ENCODE measurements at regions not wholly inside any gene's neighbourhood (a gene's known extent, or its start where the extent isn't known, plus 50 kb on each side); places are given as distances from the start of the nearest gene placed in this dataset.

DNA sequence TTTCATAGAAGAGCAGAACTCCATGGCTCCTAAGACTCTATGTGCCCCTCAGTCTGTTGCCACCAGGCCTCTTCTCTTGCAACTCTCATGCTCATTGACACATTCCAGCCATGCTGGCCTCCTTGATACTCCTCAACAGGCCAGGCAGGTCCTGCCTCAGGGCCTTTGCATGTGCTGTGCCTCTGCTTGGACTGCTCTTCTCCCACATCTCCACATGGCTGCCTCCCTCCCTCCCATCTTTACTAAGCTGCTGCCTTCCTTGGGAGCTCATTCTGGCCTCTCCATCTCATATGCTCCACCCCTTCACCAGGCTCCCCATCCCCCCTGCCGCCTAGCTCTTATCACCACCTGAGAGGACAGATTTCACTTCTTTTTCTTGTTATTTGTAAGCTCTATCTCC is 103.8 kb upstream of the GPR26 start:
- Histone ChIP-seq H4K20me1 (ENCODE audit: low read depth) (no peaks in the 10 kb centered on the region), H3K27ac (no peak overlapping the region), H3K4me2 (no peak overlapping the region), H3K27me3 (no peaks in the 10 kb centered on the region), H3K9me3 (ENCODE audit: low read depth) (no peaks in the 10 kb centered on the region), H3K9ac (no peak overlapping the region), H3K79me2 (ENCODE audit: low read depth) (no peaks in the 10 kb centered on the region), H3K36me3 (no peaks in the 10 kb centered on the region), H3K4me3 (no peak overlapping the region), H2AFZ (replicated peaks) (no peak overlapping the region), H3K4me1 (no peaks in the 10 kb centered on the region), H3F3A (ENCODE audit: low read depth) (no peaks in the 10 kb centered on the region)
- Mint-ChIP-seq H3K4me1 (no peaks in the 10 kb centered on the region), H3K36me3 (no peaks in the 10 kb centered on the region), H3K9me3 (no peaks in the 10 kb centered on the region), H3K4me3 (peak overlapping the region; percentile 11), H3K27ac (no peak overlapping the region), H3K27me3 (ENCODE audit: insufficient read depth, low read depth) (peaks cover 10% of the 10 kb centered on the region)
- no peak for TF ChIP-seq EZH2phosphoT487 (IDR thresholded peaks at IDR 0.05)
- no peak for TF ChIP-seq EZH2 (IDR thresholded peaks at IDR 0.05)
- no peak for DNase-seq (ENCODE audit: low spot score)

DNA sequence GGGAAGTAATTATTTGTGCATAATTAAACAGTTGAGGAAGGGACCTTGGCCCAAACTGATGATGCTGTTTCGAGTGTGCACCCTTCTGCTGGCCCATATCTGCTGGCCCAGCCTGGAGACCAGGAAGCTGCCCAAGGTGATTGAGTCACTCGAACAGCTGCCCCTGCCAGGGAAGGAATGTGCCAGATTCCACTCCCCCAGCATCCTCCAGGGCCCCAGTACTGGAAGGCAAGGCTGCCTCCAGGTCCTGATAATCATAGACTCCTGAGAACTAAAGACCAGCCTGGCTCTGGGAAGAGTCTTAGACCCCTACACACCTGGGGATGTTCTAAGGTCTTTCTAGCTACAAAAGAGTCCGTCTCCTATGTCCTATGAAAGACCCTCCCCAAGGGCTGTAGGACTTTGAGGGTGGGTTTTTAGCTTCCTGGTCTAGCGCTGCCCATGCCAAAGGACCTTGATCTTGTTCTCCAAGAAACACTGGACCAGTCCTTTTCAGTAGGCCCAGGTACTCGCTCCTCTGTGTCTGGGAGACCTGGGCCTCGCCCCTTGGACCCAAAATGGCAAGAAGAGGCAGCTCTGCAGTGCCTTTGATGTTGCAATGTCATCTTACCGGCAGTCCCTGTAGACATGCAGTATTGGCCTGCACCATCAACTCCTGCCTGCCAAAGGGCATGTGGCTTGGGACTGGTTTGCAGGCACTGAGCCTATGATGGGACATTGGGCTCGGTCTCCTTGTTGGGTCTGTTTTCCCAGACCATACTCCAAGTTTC is 103.2 kb upstream of the GPR26 start:
- H3K4me1 Mint-ChIP-seq: no peaks in the 10 kb centered on the region
- H3K4me1 ChIP-seq: no peaks in the 10 kb centered on the region
- no peaks in the 10 kb centered on the region for H3F3A ChIP-seq (ENCODE audit: low read depth)
- no peak overlapping the region for H3K27ac ChIP-seq
- no peak overlapping the region for H3K4me3 ChIP-seq
- no peaks in the 10 kb centered on the region for H3K9me3 Mint-ChIP-seq
- TF ChIP-seq EZH2 (IDR thresholded peaks at IDR 0.05) (no peak), EZH2phosphoT487 (IDR thresholded peaks at IDR 0.05) (no peak)
- TF ChIP-seq, protein P1, sequence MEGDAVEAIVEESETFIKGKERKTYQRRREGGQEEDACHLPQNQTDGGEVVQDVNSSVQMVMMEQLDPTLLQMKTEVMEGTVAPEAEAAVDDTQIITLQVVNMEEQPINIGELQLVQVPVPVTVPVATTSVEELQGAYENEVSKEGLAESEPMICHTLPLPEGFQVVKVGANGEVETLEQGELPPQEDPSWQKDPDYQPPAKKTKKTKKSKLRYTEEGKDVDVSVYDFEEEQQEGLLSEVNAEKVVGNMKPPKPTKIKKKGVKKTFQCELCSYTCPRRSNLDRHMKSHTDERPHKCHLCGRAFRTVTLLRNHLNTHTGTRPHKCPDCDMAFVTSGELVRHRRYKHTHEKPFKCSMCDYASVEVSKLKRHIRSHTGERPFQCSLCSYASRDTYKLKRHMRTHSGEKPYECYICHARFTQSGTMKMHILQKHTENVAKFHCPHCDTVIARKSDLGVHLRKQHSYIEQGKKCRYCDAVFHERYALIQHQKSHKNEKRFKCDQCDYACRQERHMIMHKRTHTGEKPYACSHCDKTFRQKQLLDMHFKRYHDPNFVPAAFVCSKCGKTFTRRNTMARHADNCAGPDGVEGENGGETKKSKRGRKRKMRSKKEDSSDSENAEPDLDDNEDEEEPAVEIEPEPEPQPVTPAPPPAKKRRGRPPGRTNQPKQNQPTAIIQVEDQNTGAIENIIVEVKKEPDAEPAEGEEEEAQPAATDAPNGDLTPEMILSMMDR (IDR thresholded peaks at IDR 0.05): no peak
- no peak overlapping the region for H3K4me2 ChIP-seq
- peaks cover 10% of the 10 kb centered on the region for H3K27me3 Mint-ChIP-seq (ENCODE audit: insufficient read depth, low read depth)
- no peak overlapping the region for H3K4me3 Mint-ChIP-seq
- no peaks in the 10 kb centered on the region for H3K36me3 ChIP-seq
- no peak for DNase-seq (ENCODE audit: low spot score)
- H3K79me2 ChIP-seq (ENCODE audit: low read depth): no peaks in the 10 kb centered on the region
- no peaks in the 10 kb centered on the region for H3K9me3 ChIP-seq (ENCODE audit: low read depth)
- no peak overlapping the region for H3K9ac ChIP-seq
- H3K27ac Mint-ChIP-seq: no peak overlapping the region
- H4K20me1 ChIP-seq (ENCODE audit: low read depth): no peaks in the 10 kb centered on the region
- H3K27me3 ChIP-seq: no peaks in the 10 kb centered on the region
- H2AFZ ChIP-seq (replicated peaks): no peak overlapping the region
- no peaks in the 10 kb centered on the region for H3K36me3 Mint-ChIP-seq

DNA sequence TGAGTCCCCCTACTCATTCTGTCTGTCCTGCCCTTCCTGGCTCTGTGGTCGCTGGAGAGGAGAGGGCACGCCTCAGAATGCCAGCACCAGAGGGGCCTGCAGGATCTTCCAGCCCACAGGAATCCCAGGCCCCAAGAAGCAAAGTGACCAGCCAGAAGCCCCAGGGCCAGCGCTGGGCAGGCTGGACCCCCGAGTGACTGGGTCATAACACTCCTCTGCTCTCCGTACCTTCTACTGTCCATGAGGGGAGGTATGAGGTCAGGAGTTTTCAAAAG is 102.6 kb upstream of the GPR26 start:
- Histone ChIP-seq H3K9ac (no peak overlapping the region), H3K36me3 (no peaks in the 10 kb centered on the region), H4K20me1 (ENCODE audit: low read depth) (no peaks in the 10 kb centered on the region), H3K4me3 (no peak overlapping the region), H3K4me2 (no peak overlapping the region), H3F3A (ENCODE audit: low read depth) (no peaks in the 10 kb centered on the region), H2AFZ (replicated peaks) (no peak overlapping the region), H3K9me3 (ENCODE audit: low read depth) (no peaks in the 10 kb centered on the region), H3K79me2 (ENCODE audit: low read depth) (no peaks in the 10 kb centered on the region), H3K27ac (no peak overlapping the region), H3K27me3 (no peaks in the 10 kb centered on the region), H3K4me1 (no peaks in the 10 kb centered on the region)
- Mint-ChIP-seq H3K36me3 (no peaks in the 10 kb centered on the region), H3K4me3 (no peak overlapping the region), H3K27me3 (ENCODE audit: insufficient read depth, low read depth) (peaks cover 10% of the 10 kb centered on the region), H3K4me1 (no peaks in the 10 kb centered on the region), H3K9me3 (no peaks in the 10 kb centered on the region), H3K27ac (no peak overlapping the region)
- no peak for DNase-seq (ENCODE audit: low spot score)
- TF ChIP-seq EZH2phosphoT487 (IDR thresholded peaks at IDR 0.05) (no peak), EZH2 (IDR thresholded peaks at IDR 0.05) (no peak)
- TF ChIP-seq, protein P1 (IDR thresholded peaks at IDR 0.05): no peak

DNA sequence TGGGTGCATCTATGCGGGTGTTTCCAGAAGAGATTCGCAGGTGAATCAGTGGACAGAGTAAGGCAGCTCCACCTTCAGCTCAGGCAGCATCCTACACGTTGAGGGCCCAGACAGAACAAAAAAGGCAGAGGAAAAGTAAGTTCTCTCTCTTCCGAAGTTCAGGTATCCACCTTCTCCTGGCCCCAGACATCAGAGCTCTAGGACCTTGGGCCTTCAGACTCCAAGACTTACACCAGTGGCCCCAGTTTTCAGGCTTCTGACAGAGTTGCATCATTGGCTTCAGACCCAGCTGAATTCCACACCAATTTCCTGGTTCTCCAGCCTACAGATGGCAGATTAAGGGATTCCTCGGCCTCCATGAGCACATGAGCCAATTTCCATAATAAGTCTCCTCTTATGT is 102.2 kb upstream of the GPR26 start:
- no peak for TF ChIP-seq EZH2 (IDR thresholded peaks at IDR 0.05)
- no peak for TF ChIP-seq EZH2phosphoT487 (IDR thresholded peaks at IDR 0.05)
- TF ChIP-seq, protein P1 (IDR thresholded peaks at IDR 0.05): no peak
- no peaks in the 10 kb centered on the region for H3K4me1 Mint-ChIP-seq
- Histone ChIP-seq H3K27ac (no peak overlapping the region), H3K79me2 (ENCODE audit: low read depth) (no peaks in the 10 kb centered on the region), H3K4me2 (no peak overlapping the region), H3F3A (ENCODE audit: low read depth) (no peaks in the 10 kb centered on the region), H3K4me1 (no peaks in the 10 kb centered on the region), H3K27me3 (no peaks in the 10 kb centered on the region), H4K20me1 (ENCODE audit: low read depth) (no peaks in the 10 kb centered on the region), H3K9me3 (ENCODE audit: low read depth) (no peaks in the 10 kb centered on the region), H3K4me3 (no peak overlapping the region), H2AFZ (replicated peaks) (no peak overlapping the region), H3K9ac (no peak overlapping the region), H3K36me3 (no peaks in the 10 kb centered on the region)
- H3K27ac Mint-ChIP-seq: no peak overlapping the region
- DNase-seq (ENCODE audit: low spot score): no peak
- H3K9me3 Mint-ChIP-seq: no peaks in the 10 kb centered on the region
- H3K4me3 Mint-ChIP-seq: no peak overlapping the region
- peaks cover 10% of the 10 kb centered on the region for H3K27me3 Mint-ChIP-seq (ENCODE audit: insufficient read depth, low read depth)
- no peaks in the 10 kb centered on the region for H3K36me3 Mint-ChIP-seq

All from neural progenitor cell (in vitro differentiated cells).